ENCODE measurements at regions not wholly inside any gene's neighbourhood (a gene's known extent, or its start where the extent isn't known, plus 50 kb on each side); places are given as distances from the start of the nearest gene placed in this dataset.

DNA sequence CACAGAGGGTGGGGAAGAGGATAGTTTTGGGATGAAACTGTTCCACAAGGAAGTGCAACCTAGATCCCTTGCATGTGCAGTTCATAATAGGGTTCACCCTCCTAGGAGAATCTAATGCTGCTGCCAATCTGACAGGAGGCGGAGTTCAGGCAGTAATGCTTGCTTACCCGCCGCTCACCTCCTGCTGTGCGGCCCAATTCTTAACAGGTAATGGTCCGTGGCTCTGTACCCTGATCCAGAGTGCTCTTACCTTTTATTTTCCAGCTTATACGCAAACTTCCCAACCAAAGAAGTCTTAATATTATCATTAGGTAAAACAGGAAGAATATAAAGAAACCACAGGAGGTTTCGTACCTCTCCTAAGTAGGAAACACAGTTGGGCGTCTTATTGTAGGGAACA is 82.7 kb upstream of the CD302 start:
- Histone ChIP-seq H3K36me3 (replicated peaks in 1 of 2; ENCODE audit: control insufficient read depth in 1 of 2, insufficient read depth in 2 of 2, low read length in 1 of 2) (no peaks in the 10 kb centered on the region), H3K4me1 (ENCODE audit: control insufficient read depth in 1 of 2, insufficient read depth in 2 of 2, low read depth in 1 of 2, low read length in 1 of 2) (peaks cover 0 to 12% of the 10 kb centered on the region in 2 experiments; a peak in 2 of 4 replicates), H2AFZ (ENCODE audit: low read depth) (no peak overlapping the region), H3K79me2 (ENCODE audit: insufficient read depth) (no peaks in the 10 kb centered on the region), H3K27ac (ENCODE audit: low read depth in 2 of 2, low read length in 1 of 2) (no peak overlapping the region), H3K9me3 (no peaks in the 10 kb centered on the region), H3K4me3 (ENCODE audit: low read depth in 2 of 2, low read length in 1 of 2) (no peak overlapping the region), H3K9me2 (no peaks in the 10 kb centered on the region), H3K27me3 (ENCODE audit: insufficient read depth) (no peaks in the 10 kb centered on the region), H3K4me2 (no peak overlapping the region), H3K9ac (no peak overlapping the region), H4K20me1 (ENCODE audit: insufficient read depth) (no peaks in the 10 kb centered on the region), H3F3A (replicated peaks; ENCODE audit: insufficient read depth) (no peaks in the 10 kb centered on the region)
- POLR2A ChIA-PET: no interaction called here
- no peak for DNase-seq
- CTCF ChIA-PET: interaction anchor here (1.4 kb wide), 1 partner anchor 22 kb away, joined by 3 read pairs; no protein-coding TSS in a partner anchor
- WGBS (ENCODE audit: low lambda C conversion rate): 90% methylated on average over 8 of the region's 8 CpGs
- TF ChIP-seq FOXJ3 (CRISPR knock-in tag; IDR thresholded peaks at IDR 0.05) (no peak), POLR2AphosphoS5 (IDR thresholded peaks at IDR 0.05; ENCODE audit: low read depth, low read length) (no peak), REST (IDR thresholded peaks at IDR 0.05; ENCODE audit: low read depth, low read length) (no peak), GABPA (IDR thresholded peaks at IDR 0.05; ENCODE audit: low read depth) (no peak), EP300 (IDR thresholded peaks at IDR 0.05; ENCODE audit: borderline replicate concordance in 1 of 2, low read depth in 1 of 2, low read length in 1 of 2) (no peak), ELF1 (IDR thresholded peaks at IDR 0.05) (no peak), RFX5 (IDR thresholded peaks at IDR 0.05; ENCODE audit: low read length) (no peak), MXI1 (IDR thresholded peaks at IDR 0.05; ENCODE audit: low read depth, low read length) (no peak)

GRCh38 chr2:159879051-159879604 is 81.1 kb upstream of the CD302 start:
- H3K27me3 ChIP-seq (ENCODE audit: insufficient read depth): no peaks in the 10 kb centered on the region
- no peak for DNase-seq
- ChIA-PET CTCF (no interaction called here), POLR2A (no interaction called here)
- 95% methylated on average over 2 of the region's 2 CpGs for WGBS (ENCODE audit: low lambda C conversion rate)
- no peak overlapping the region for H3K4me3 ChIP-seq (ENCODE audit: low read depth in 2 of 2, low read length in 1 of 2)
- no peak overlapping the region for H2AFZ ChIP-seq (ENCODE audit: low read depth)
- no peak overlapping the region for H3K9ac ChIP-seq
- no peak overlapping the region for H3K27ac ChIP-seq (ENCODE audit: low read depth in 2 of 2, low read length in 1 of 2)
- peaks cover 0 to 12% of the 10 kb centered on the region in 2 experiments; a peak in 2 of 4 replicates for H3K4me1 ChIP-seq (ENCODE audit: control insufficient read depth in 1 of 2, insufficient read depth in 2 of 2, low read depth in 1 of 2, low read length in 1 of 2)
- H3K4me2 ChIP-seq: no peak overlapping the region
- no peaks in the 10 kb centered on the region for H3K9me2 ChIP-seq
- no peaks in the 10 kb centered on the region for H4K20me1 ChIP-seq (ENCODE audit: insufficient read depth)
- no peaks in the 10 kb centered on the region for H3K79me2 ChIP-seq (ENCODE audit: insufficient read depth)
- no peaks in the 10 kb centered on the region for H3F3A ChIP-seq (replicated peaks; ENCODE audit: insufficient read depth)
- no peaks in the 10 kb centered on the region for H3K36me3 ChIP-seq (replicated peaks in 1 of 2; ENCODE audit: control insufficient read depth in 1 of 2, insufficient read depth in 2 of 2, low read length in 1 of 2)
- no peaks in the 10 kb centered on the region for H3K9me3 ChIP-seq
- TF ChIP-seq EP300 (IDR thresholded peaks at IDR 0.05; ENCODE audit: borderline replicate concordance in 1 of 2, low read depth in 1 of 2, low read length in 1 of 2) (no peak), TCF12 (IDR thresholded peaks at IDR 0.05) (no peak), SMC3 (IDR thresholded peaks at IDR 0.05; ENCODE audit: low read depth, low read length) (no peak), GABPA (IDR thresholded peaks at IDR 0.05; ENCODE audit: low read depth) (no peak), FOSL2 (IDR thresholded peaks at IDR 0.05; ENCODE audit: borderline replicate concordance, low read depth) (0 out of 2 replicates have a peak, but pooled peaks have one; percentile 7)
